SJSA1 (cell line): ENCODE measurements at regions not wholly inside any gene's neighbourhood (a gene's known extent, or its start where the extent isn't known, plus 50 kb on each side); places are given as distances from the start of the nearest gene placed in this dataset.

ENCODE experiments used
- DNase-seq, 2 experiments: peaks; one replicate each; pipeline ENCODE4 v3.0.0-alpha.2; 2015 to 2020; ENCODE audit warnings: low spot score in 2 of 2, low read depth in 1 of 2
- H3K27ac ChIP-seq: fragments of 250-450 bp; sonication (Bioruptor Pico); 2 replicates; pipeline ENCODE4 v1.5.1; 2020; ENCODE audit warnings: mild to moderate bottlenecking, moderate library complexity
- H3K27me3 ChIP-seq: fragments of 250-450 bp; sonication (Bioruptor Pico); replicated peaks from 2 replicates; pipeline ENCODE4 v1.5.1; 2020; ENCODE audit warnings: mild to moderate bottlenecking, moderate library complexity
- H3K36me3 ChIP-seq: fragments of 250-450 bp; sonication (Bioruptor Pico); 2 replicates; pipeline ENCODE4 v1.5.1; 2020; ENCODE audit warnings: mild to moderate bottlenecking
- H3K4me1 ChIP-seq: fragments of 250-450 bp; sonication (Bioruptor Pico); replicated peaks from 2 replicates; pipeline ENCODE4 v1.6.1; 2021; ENCODE audit warnings: mild to moderate bottlenecking
- H3K4me3 ChIP-seq: fragments of 250-450 bp; sonication (Bioruptor Pico); 2 replicates; pipeline ENCODE4 v1.5.1; 2020; ENCODE audit warnings: mild to moderate bottlenecking
- H3K9me3 ChIP-seq: fragments of 250-450 bp; sonication (Bioruptor Pico); replicated peaks from 2 replicates; pipeline ENCODE4 v1.5.1; 2020; ENCODE audit warnings: mild to moderate bottlenecking

- H3K27ac ChIP-seq = no peak overlapping the region
- no peaks in the 10 kb centered on the region for H3K36me3 ChIP-seq
- H3K4me1 ChIP-seq = no peaks in the 10 kb centered on the region
- no peak for DNase-seq
- no peak overlapping the region for H3K4me3 ChIP-seq
- no peaks in the 10 kb centered on the region for H3K9me3 ChIP-seq
- 0 out of 2 replicates have a peak, but pooled peaks cover 4% of the 10 kb centered on the region for H3K27me3 ChIP-seq
Measured at GRCh38 chr13:92938486-92939020, 288.1 kb upstream of the GPC6 start.

GRCh38 chr13:92941167-92941566 lies 285.4 kb upstream of the GPC6 start:
- Histone ChIP-seq H3K36me3 (no peaks in the 10 kb centered on the region), H3K4me3 (no peak overlapping the region), H3K27ac (no peak overlapping the region), H3K27me3 (0 out of 2 replicates have a peak, but pooled peaks cover 4% of the 10 kb centered on the region), H3K4me1 (no peaks in the 10 kb centered on the region), H3K9me3 (no peaks in the 10 kb centered on the region)
- no peak for DNase-seq

GRCh38 chr13:92947770-92948434 lies 278.7 kb upstream of the GPC6 start:
- Histone ChIP-seq H3K4me1 (peaks cover 24% of the 10 kb centered on the region), H3K36me3 (no peaks in the 10 kb centered on the region), H3K27ac (no peak overlapping the region), H3K4me3 (no peak overlapping the region), H3K27me3 (no peaks in the 10 kb centered on the region), H3K9me3 (no peaks in the 10 kb centered on the region)
- no peak for DNase-seq

- Histone ChIP-seq H3K9me3 (no peaks in the 10 kb centered on the region), H3K27ac (no peak overlapping the region), H3K36me3 (no peaks in the 10 kb centered on the region), H3K4me3 (no peak overlapping the region), H3K4me1 (peaks cover 52% of the 10 kb centered on the region), H3K27me3 (no peaks in the 10 kb centered on the region)
- no peak for DNase-seq
Measured at GRCh38 chr13:92950771-92951170, 275.8 kb upstream of the GPC6 start.

- H3K4me1 ChIP-seq = peaks cover 52% of the 10 kb centered on the region
- no peaks in the 10 kb centered on the region for H3K9me3 ChIP-seq
- no peak for DNase-seq
- H3K36me3 ChIP-seq = no peaks in the 10 kb centered on the region
- H3K27ac ChIP-seq = no peak overlapping the region
- H3K27me3 ChIP-seq = no peaks in the 10 kb centered on the region
- H3K4me3 ChIP-seq = no peak overlapping the region
Measured at GRCh38 chr13:92951273-92951890, 275.2 kb upstream of the GPC6 start.

GRCh38 chr13:92952161-92952560 lies 274.4 kb upstream of the GPC6 start:
- H3K27me3 ChIP-seq = no peaks in the 10 kb centered on the region
- H3K4me3 ChIP-seq = no peak overlapping the region
- H3K27ac ChIP-seq = no peak overlapping the region
- peak in 1 of 2 experiments; percentile 63 for DNase-seq
- H3K36me3 ChIP-seq = no peaks in the 10 kb centered on the region
- H3K9me3 ChIP-seq = no peaks in the 10 kb centered on the region
- peaks cover 52% of the 10 kb centered on the region for H3K4me1 ChIP-seq

- no peaks in the 10 kb centered on the region for H3K9me3 ChIP-seq
- H3K27ac ChIP-seq = peak overlapping the region; percentile 25
- no peaks in the 10 kb centered on the region for H3K27me3 ChIP-seq
- peaks cover 52% of the 10 kb centered on the region for H3K4me1 ChIP-seq
- peak in 1 of 2 experiments; percentile 91 for DNase-seq
- H3K36me3 ChIP-seq = no peaks in the 10 kb centered on the region
- H3K4me3 ChIP-seq = no peak overlapping the region
Measured at GRCh38 chr13:92954746-92955145, 271.9 kb upstream of the GPC6 start.

- peak in 1 of 2 experiments; percentile 61 for DNase-seq
- H3K4me3 ChIP-seq = no peak overlapping the region
- no peak overlapping the region for H3K27ac ChIP-seq
- H3K36me3 ChIP-seq = no peaks in the 10 kb centered on the region
- H3K27me3 ChIP-seq = no peaks in the 10 kb centered on the region
- H3K9me3 ChIP-seq = peaks cover 19% of the 10 kb centered on the region; the same call in 1 of the 2 replicates
- peaks cover 9% of the 10 kb centered on the region for H3K4me1 ChIP-seq
Measured at GRCh38 chr13:92959790-92960189, 266.8 kb upstream of the GPC6 start.

- Histone ChIP-seq H3K9me3 (peaks cover 19% of the 10 kb centered on the region; the same call in 1 of the 2 replicates), H3K27ac (no peak overlapping the region), H3K36me3 (no peaks in the 10 kb centered on the region), H3K4me1 (no peaks in the 10 kb centered on the region), H3K4me3 (no peak overlapping the region), H3K27me3 (peaks cover 3% of the 10 kb centered on the region; the same call in 1 of the 2 replicates)
- DNase-seq = no peak
Measured at GRCh38 chr13:92963029-92963428, 263.6 kb upstream of the GPC6 start.

- peak in 1 of 2 experiments; percentile 51 for DNase-seq
- Histone ChIP-seq H3K4me3 (no peak overlapping the region), H3K27me3 (peaks cover 5% of the 10 kb centered on the region), H3K27ac (no peak overlapping the region), H3K9me3 (peaks cover 16% of the 10 kb centered on the region; the same call in 1 of the 2 replicates), H3K36me3 (no peaks in the 10 kb centered on the region), H3K4me1 (no peaks in the 10 kb centered on the region)
Measured at GRCh38 chr13:92966341-92966740, 260.3 kb upstream of the GPC6 start.

GRCh38 chr13:92966900-92967299 lies 259.7 kb upstream of the GPC6 start:
- H3K36me3 ChIP-seq = no peaks in the 10 kb centered on the region
- H3K4me3 ChIP-seq = no peak overlapping the region
- H3K27ac ChIP-seq = no peak overlapping the region
- no peak for DNase-seq
- peaks cover 14% of the 10 kb centered on the region; the same call in 1 of the 2 replicates for H3K9me3 ChIP-seq
- H3K4me1 ChIP-seq = no peaks in the 10 kb centered on the region
- peaks cover 6% of the 10 kb centered on the region for H3K27me3 ChIP-seq

GRCh38 chr13:92967923-92968322 lies 258.7 kb upstream of the GPC6 start:
- peaks cover 14% of the 10 kb centered on the region for H3K27me3 ChIP-seq
- no peaks in the 10 kb centered on the region for H3K36me3 ChIP-seq
- peaks cover 5% of the 10 kb centered on the region for H3K4me1 ChIP-seq
- DNase-seq = no peak
- no peak overlapping the region for H3K27ac ChIP-seq
- H3K9me3 ChIP-seq = peaks cover 14% of the 10 kb centered on the region; the same call in 1 of the 2 replicates
- H3K4me3 ChIP-seq = no peak overlapping the region

- peaks cover 10% of the 10 kb centered on the region for H3K9me3 ChIP-seq
- no peaks in the 10 kb centered on the region for H3K36me3 ChIP-seq
- no peak for DNase-seq
- peaks cover 5% of the 10 kb centered on the region for H3K4me1 ChIP-seq
- H3K27ac ChIP-seq = no peak overlapping the region
- peaks cover 11% of the 10 kb centered on the region for H3K27me3 ChIP-seq
- no peak overlapping the region for H3K4me3 ChIP-seq
Measured at GRCh38 chr13:92972751-92973150, 253.9 kb upstream of the GPC6 start.

GRCh38 chr13:92974905-92975429 lies 251.6 kb upstream of the GPC6 start:
- peak in 1 of 2 experiments; percentile 58 for DNase-seq
- H3K4me1 ChIP-seq = peaks cover 5% of the 10 kb centered on the region
- H3K9me3 ChIP-seq = no peaks in the 10 kb centered on the region; the same call in 1 of the 2 replicates

More at GRCh38 chr13:92974905-92975429, 251.6 kb upstream of the GPC6 start:
- no peaks in the 10 kb centered on the region for H3K36me3 ChIP-seq
- no peak overlapping the region for H3K4me3 ChIP-seq
- H3K27me3 ChIP-seq = peaks cover 11% of the 10 kb centered on the region
- no peak overlapping the region for H3K27ac ChIP-seq
